ENCODE measurements at regions not wholly inside any gene's neighbourhood (a gene's known extent, or its start where the extent isn't known, plus 50 kb on each side); places are given as distances from the start of the nearest gene placed in this dataset.

GRCh38 chr9:69981686-69982445 is 61.8 kb upstream of the MAMDC2 start:
- Histone ChIP-seq H3K4me1 (ENCODE audit: control insufficient read depth, insufficient read depth, low read length) (peaks cover 7% of the 10 kb centered on the region; the same call in 1 of the 2 replicates), H3K9me1 (ENCODE audit: insufficient read depth, low read length) (peaks cover 3% of the 10 kb centered on the region; the same call in 1 of the 2 replicates), H2BK120ac (ENCODE audit: low read depth, low read length) (peak overlapping the region; percentile 89), H3K27me3 (ENCODE audit: control insufficient read depth, insufficient read depth, low read length) (no peaks in the 10 kb centered on the region), H4K20me1 (ENCODE audit: insufficient read depth, low read length) (no peaks in the 10 kb centered on the region), H2AK5ac (ENCODE audit: low read depth, low read length) (peak overlapping the region; percentile 67; the same call in 1 of the 2 replicates), H3K4me3 (ENCODE audit: insufficient read depth, low read depth, low read length) (no peak overlapping the region), H3K9me3 (ENCODE audit: control insufficient read depth, insufficient read depth, low read length) (no peaks in the 10 kb centered on the region), H3K4ac (ENCODE audit: low read depth, low read length) (peak overlapping the region; percentile 78; the same call in 1 of the 2 replicates), H2BK15ac (ENCODE audit: low read depth, low read length) (peak overlapping the region; percentile 87; the same call in 2 of the 3 replicates), H3K27ac (ENCODE audit: insufficient read depth, low read length) (peak overlapping the region; percentile 10; the same call in 1 of the 2 replicates), H3K4me2 (ENCODE audit: low read depth, low read length) (no peak overlapping the region), H3K23ac (ENCODE audit: low read depth, low read length) (peak overlapping the region; percentile 72), H4K91ac (ENCODE audit: insufficient read depth, low read depth, low read length) (peak overlapping the region; percentile 43), H2AK9ac (replicated peaks; ENCODE audit: low read depth, low read length, poor library complexity) (no peak overlapping the region), H2BK20ac (ENCODE audit: low read depth, low read length) (peak overlapping the region; percentile 85; the same call in 1 of the 2 replicates), H3K18ac (ENCODE audit: low read depth, low read length) (peak overlapping the region; percentile 91; the same call in 1 of the 2 replicates), H3K36me3 (ENCODE audit: control insufficient read depth, insufficient read depth, low read length) (no peaks in the 10 kb centered on the region), H3K56ac (ENCODE audit: extremely low read depth, insufficient read depth, low read length) (peak overlapping the region; percentile 2; the same call in 1 of the 2 replicates), H3K14ac (replicated peaks; ENCODE audit: low read depth, low read length) (peak overlapping the region; percentile 86), H2BK5ac (ENCODE audit: low read depth, low read length, poor library complexity, severe bottlenecking) (peak overlapping the region; percentile 72), H3K79me1 (ENCODE audit: low read depth in 1 of 2, low read length in 2 of 2) (no peaks in the 10 kb centered on the region), H4K5ac (ENCODE audit: low read depth, low read length) (peak overlapping the region; percentile 3; the same call in 1 of the 2 replicates), H2AFZ (replicated peaks; ENCODE audit: low read length, poor library complexity) (no peak overlapping the region), H3K9ac (ENCODE audit: low read depth, low read length) (no peak overlapping the region), H4K8ac (ENCODE audit: low read depth in 2 of 2, low read length in 2 of 2) (peak overlapping the region; percentile 37 to 84)
- peak; percentile 92 for ATAC-seq (ENCODE audit: low read depth)
- ChIA-PET CTCF (interaction anchor here (0.8 to 1.3 kb wide), 2 partner anchors 129 to 248 kb away, joined by 3 to 4 read pairs; no protein-coding TSS in a partner anchor), POLR2A (ENCODE audit: unreplicated experiment) (no interaction called here)
- in situ Hi-C loops (cut with MboI; ENCODE audit: low sequenced_read_pairs) (no loop called here), intact Hi-C loops (cut with micrococcal nuclease) (loop anchor here (5.0 kb wide), 1 partner anchor 105 kb away; no protein-coding TSS in a partner anchor), dilution Hi-C loops (cut with HindIII; ENCODE audit: low sequenced_read_pairs, unreplicated experiment) (no loop called here)
- no CpG with 5 or more reads among the region's 6 CpGs for WGBS, 2 experiments (ENCODE audit: extremely low coverage in 2 of 2, insufficient read length in 1 of 2)
- peak; percentile 77 for DNase-seq
- no peak for TF ChIP-seq ELK1 (IDR thresholded peaks at IDR 0.05; ENCODE audit: borderline replicate concordance, low read depth, low read length)
- no peak for TF ChIP-seq USF2 (IDR thresholded peaks at IDR 0.05; ENCODE audit: low read depth, low read length)
- no peak for TF ChIP-seq RFX5 (IDR thresholded peaks at IDR 0.05; ENCODE audit: low read depth, low read length)
- TF ChIP-seq POLR2A (IDR thresholded peaks at IDR 0.05; ENCODE audit: low read depth, low read length) = no peak
- no peak for TF ChIP-seq NFE2L2 (IDR thresholded peaks at IDR 0.05; ENCODE audit: low read depth, low read length)
- BruUV-seq (replicated peaks) = no TSS peak
